ENCODE measurements at regions not wholly inside any gene's neighbourhood (a gene's known extent, or its start where the extent isn't known, plus 50 kb on each side); places are given as distances from the start of the nearest gene placed in this dataset.

DNA sequence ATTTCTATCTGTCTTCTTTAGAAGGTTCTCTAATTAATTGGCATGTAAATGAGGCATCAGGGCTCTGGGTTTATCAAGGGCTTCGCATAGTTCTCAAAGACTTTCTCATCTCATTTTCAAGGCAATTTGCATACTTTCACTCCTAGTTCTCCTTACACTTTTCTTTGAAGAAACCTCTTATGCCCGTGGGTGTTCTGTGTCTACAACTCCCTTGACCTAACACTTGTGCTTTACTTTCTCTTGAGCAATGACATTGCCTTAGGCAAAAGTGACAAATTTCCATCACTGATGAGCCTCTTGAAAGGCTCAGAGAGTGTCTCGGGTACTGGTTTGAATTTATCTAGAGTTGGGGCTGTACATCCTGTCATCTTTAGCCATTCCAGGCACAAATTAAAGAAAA lies 74.7 kb upstream of the ITPRID1 start:
- no peak for TF ChIP-seq RAD21 (IDR thresholded peaks at IDR 0.05; ENCODE audit: low read length)
- TF ChIP-seq CTCF (IDR thresholded peaks at IDR 0.05): no peak
- TF ChIP-seq, protein P1, sequence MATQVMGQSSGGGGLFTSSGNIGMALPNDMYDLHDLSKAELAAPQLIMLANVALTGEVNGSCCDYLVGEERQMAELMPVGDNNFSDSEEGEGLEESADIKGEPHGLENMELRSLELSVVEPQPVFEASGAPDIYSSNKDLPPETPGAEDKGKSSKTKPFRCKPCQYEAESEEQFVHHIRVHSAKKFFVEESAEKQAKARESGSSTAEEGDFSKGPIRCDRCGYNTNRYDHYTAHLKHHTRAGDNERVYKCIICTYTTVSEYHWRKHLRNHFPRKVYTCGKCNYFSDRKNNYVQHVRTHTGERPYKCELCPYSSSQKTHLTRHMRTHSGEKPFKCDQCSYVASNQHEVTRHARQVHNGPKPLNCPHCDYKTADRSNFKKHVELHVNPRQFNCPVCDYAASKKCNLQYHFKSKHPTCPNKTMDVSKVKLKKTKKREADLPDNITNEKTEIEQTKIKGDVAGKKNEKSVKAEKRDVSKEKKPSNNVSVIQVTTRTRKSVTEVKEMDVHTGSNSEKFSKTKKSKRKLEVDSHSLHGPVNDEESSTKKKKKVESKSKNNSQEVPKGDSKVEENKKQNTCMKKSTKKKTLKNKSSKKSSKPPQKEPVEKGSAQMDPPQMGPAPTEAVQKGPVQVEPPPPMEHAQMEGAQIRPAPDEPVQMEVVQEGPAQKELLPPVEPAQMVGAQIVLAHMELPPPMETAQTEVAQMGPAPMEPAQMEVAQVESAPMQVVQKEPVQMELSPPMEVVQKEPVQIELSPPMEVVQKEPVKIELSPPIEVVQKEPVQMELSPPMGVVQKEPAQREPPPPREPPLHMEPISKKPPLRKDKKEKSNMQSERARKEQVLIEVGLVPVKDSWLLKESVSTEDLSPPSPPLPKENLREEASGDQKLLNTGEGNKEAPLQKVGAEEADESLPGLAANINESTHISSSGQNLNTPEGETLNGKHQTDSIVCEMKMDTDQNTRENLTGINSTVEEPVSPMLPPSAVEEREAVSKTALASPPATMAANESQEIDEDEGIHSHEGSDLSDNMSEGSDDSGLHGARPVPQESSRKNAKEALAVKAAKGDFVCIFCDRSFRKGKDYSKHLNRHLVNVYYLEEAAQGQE (IDR thresholded peaks at IDR 0.05; ENCODE audit: low read depth, low read length): no peak
- no peak for TF ChIP-seq POLR2AphosphoS5 (IDR thresholded peaks at IDR 0.05; ENCODE audit: low read depth, low read length)

Measured in SK-N-SH (cell line).